Neural progenitor cell (in vitro differentiated cells): ENCODE measurements at regions not wholly inside any gene's neighbourhood (a gene's known extent, or its start where the extent isn't known, plus 50 kb on each side); places are given as distances from the start of the nearest gene placed in this dataset.

Experiments used
- DNase-seq: peaks from one replicate; pipeline ENCODE4 v3.0.0-alpha.2; 2016; ENCODE audit warnings: low spot score
- H2AFZ ChIP-seq: fragments of 200-600 bp; sonication (generic); replicated peaks from 2 replicates; pipeline ENCODE4 v1.6.1; 2016; ENCODE audit warnings: antibody characterized with exemption
- H3F3A ChIP-seq: fragments of 200-600 bp; sonication (generic); 2 replicates; pipeline ENCODE4 v1.6.1; 2016; ENCODE audit warnings: antibody characterized with exemption, low read depth
- H3K27ac ChIP-seq: fragments of 200-600 bp; sonication (generic); 2 replicates; pipeline ENCODE4 v1.5.1; 2016; ENCODE audit warnings: mild to moderate bottlenecking
- H3K27me3 ChIP-seq: fragments of 200-600 bp; sonication (generic); 2 replicates; pipeline ENCODE4 v1.6.1; 2016; ENCODE audit warnings: mild to moderate bottlenecking, moderate library complexity
- H3K36me3 ChIP-seq: fragments of 200-600 bp; sonication (generic); 2 replicates; pipeline ENCODE4 v1.5.1; 2016
- H3K4me1 ChIP-seq: fragments of 200-600 bp; sonication (generic); 2 replicates; pipeline ENCODE4 v1.6.1; 2016; ENCODE audit warnings: mixed run types
- H3K4me2 ChIP-seq: fragments of 200-600 bp; sonication (generic); 2 replicates; pipeline ENCODE4 v1.6.1; 2016
- H3K4me3 ChIP-seq: fragments of 200-600 bp; sonication (generic); 2 replicates; pipeline ENCODE4 v1.5.1; 2016
- H3K79me2 ChIP-seq: fragments of 200-600 bp; sonication (generic); 2 replicates; pipeline ENCODE4 v1.6.1; 2016; ENCODE audit warnings: low read depth
- H3K9ac ChIP-seq: fragments of 200-600 bp; sonication (generic); 2 replicates; pipeline ENCODE4 v1.6.1; 2016
- H3K9me3 ChIP-seq: fragments of 200-600 bp; sonication (generic); 2 replicates; pipeline ENCODE4 v1.5.1; 2016; ENCODE audit warnings: low read depth
- H4K20me1 ChIP-seq: fragments of 200-600 bp; sonication (generic); 2 replicates; pipeline ENCODE4 v1.6.1; 2016; ENCODE audit warnings: low read depth
- H3K27ac Mint-ChIP-seq: 3 replicates; pipeline ENCODE4 v1.8.0; 2021; ENCODE audit warnings: mixed read lengths
- H3K27me3 Mint-ChIP-seq: 2 replicates; pipeline ENCODE4 v1.8.0; 2022; ENCODE audit warnings: low read depth, mild to moderate bottlenecking, inconsistent platforms, moderate library complexity, mixed read lengths; ENCODE audit not compliant: insufficient read depth
- H3K36me3 Mint-ChIP-seq: 3 replicates; pipeline ENCODE4 v1.8.0; 2021; ENCODE audit warnings: mixed read lengths
- H3K4me1 Mint-ChIP-seq: 3 replicates; pipeline ENCODE4 v1.8.0; 2021; ENCODE audit warnings: mixed read lengths
- H3K4me3 Mint-ChIP-seq: 3 replicates; pipeline ENCODE4 v1.8.0; 2021; ENCODE audit warnings: mild to moderate bottlenecking, moderate library complexity, mixed read lengths
- H3K9me3 Mint-ChIP-seq: 3 replicates; pipeline ENCODE4 v1.8.0; 2020; ENCODE audit warnings: mixed read lengths
- CTCF ChIP-seq: fragments of 200-600 bp; sonication (generic); IDR thresholded peaks from 2 replicates; pipeline ENCODE4 v1.5.1; 2017; ENCODE audit warnings: antibody characterized with exemption, mild to moderate bottlenecking
- EZH2 ChIP-seq: fragments of 200-600 bp; sonication (generic); IDR thresholded peaks from 2 replicates; pipeline ENCODE4 v1.6.1; 2017; ENCODE audit warnings: antibody characterized with exemption, mild to moderate bottlenecking, moderate library complexity
- EZH2phosphoT487 ChIP-seq: fragments of 200-600 bp; sonication (generic); IDR thresholded peaks from 2 replicates; pipeline ENCODE4 v1.6.1; 2017; ENCODE audit warnings: antibody characterized with exemption

GRCh38 chr7:85488406-85488805, 301.6 kb upstream of the SEMA3D start:
- DNase-seq: no peak
- H3K9me3 Mint-ChIP-seq: no peaks in the 10 kb centered on the region
- Histone ChIP-seq H3K9me3 (no peaks in the 10 kb centered on the region), H3K36me3 (no peaks in the 10 kb centered on the region), H2AFZ (no peak overlapping the region), H3K27ac (no peak overlapping the region), H3K9ac (no peak overlapping the region), H3F3A (no peaks in the 10 kb centered on the region), H3K4me3 (no peak overlapping the region), H4K20me1 (no peaks in the 10 kb centered on the region), H3K4me1 (no peaks in the 10 kb centered on the region), H3K4me2 (no peak overlapping the region), H3K79me2 (no peaks in the 10 kb centered on the region), H3K27me3 (no peaks in the 10 kb centered on the region)
- no peak overlapping the region for H3K4me3 Mint-ChIP-seq
- no peak overlapping the region for H3K27ac Mint-ChIP-seq
- H3K4me1 Mint-ChIP-seq: no peaks in the 10 kb centered on the region
- TF ChIP-seq CTCF: no peak
- TF ChIP-seq EZH2phosphoT487: no peak
- TF ChIP-seq EZH2: no peak
- no peaks in the 10 kb centered on the region for H3K36me3 Mint-ChIP-seq
- no peaks in the 10 kb centered on the region for H3K27me3 Mint-ChIP-seq

DNA sequence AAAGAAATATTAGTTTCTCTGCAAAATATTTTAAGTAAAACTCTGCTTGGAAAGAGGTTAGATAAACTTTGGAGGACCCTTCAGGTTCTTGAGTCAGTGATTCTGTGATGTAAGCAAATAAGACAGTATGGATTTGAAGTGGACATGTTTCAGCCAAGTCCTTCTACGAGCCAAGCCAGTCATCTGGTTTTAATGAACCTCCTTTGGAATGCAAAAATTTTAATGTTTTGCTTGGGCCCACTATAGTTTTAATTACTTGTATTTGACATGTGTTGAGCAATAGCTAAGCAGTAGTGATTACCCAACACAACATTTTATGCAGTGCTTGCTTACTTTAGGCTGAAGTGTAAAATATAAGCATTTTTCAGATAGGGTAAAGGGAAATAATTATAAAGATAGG, 296.3 kb upstream of the SEMA3D start:
- Histone ChIP-seq H3K36me3 (no peaks in the 10 kb centered on the region), H3F3A (no peaks in the 10 kb centered on the region), H2AFZ (no peak overlapping the region), H4K20me1 (no peaks in the 10 kb centered on the region), H3K79me2 (no peaks in the 10 kb centered on the region), H3K9ac (no peak overlapping the region), H3K9me3 (no peaks in the 10 kb centered on the region), H3K4me1 (no peaks in the 10 kb centered on the region), H3K27ac (no peak overlapping the region), H3K4me2 (no peak overlapping the region), H3K27me3 (no peaks in the 10 kb centered on the region), H3K4me3 (no peak overlapping the region)
- no peak for TF ChIP-seq EZH2phosphoT487
- TF ChIP-seq CTCF: no peak
- no peak for TF ChIP-seq EZH2
- peaks cover 4% of the 10 kb centered on the region for H3K27me3 Mint-ChIP-seq
- H3K36me3 Mint-ChIP-seq: no peaks in the 10 kb centered on the region
- H3K9me3 Mint-ChIP-seq: no peaks in the 10 kb centered on the region
- no peak for DNase-seq
- no peaks in the 10 kb centered on the region for H3K4me1 Mint-ChIP-seq
- no peak overlapping the region for H3K27ac Mint-ChIP-seq
- no peak overlapping the region for H3K4me3 Mint-ChIP-seq

GRCh38 chr7:85480666-85481065, 293.8 kb upstream of the SEMA3D start:
- Mint-ChIP-seq H3K9me3 (no peaks in the 10 kb centered on the region), H3K4me3 (no peak overlapping the region), H3K27ac (no peak overlapping the region), H3K4me1 (no peaks in the 10 kb centered on the region), H3K36me3 (no peaks in the 10 kb centered on the region), H3K27me3 (peaks cover 4% of the 10 kb centered on the region)
- H2AFZ ChIP-seq: no peak overlapping the region
- no peaks in the 10 kb centered on the region for H4K20me1 ChIP-seq
- no peaks in the 10 kb centered on the region for H3K27me3 ChIP-seq
- H3K4me3 ChIP-seq: no peak overlapping the region
- H3K36me3 ChIP-seq: no peaks in the 10 kb centered on the region
- H3K9me3 ChIP-seq: no peaks in the 10 kb centered on the region
- DNase-seq: no peak
- H3F3A ChIP-seq: no peaks in the 10 kb centered on the region
- no peak overlapping the region for H3K4me2 ChIP-seq
- no peaks in the 10 kb centered on the region for H3K79me2 ChIP-seq
- no peak overlapping the region for H3K9ac ChIP-seq
- H3K4me1 ChIP-seq: no peaks in the 10 kb centered on the region
- H3K27ac ChIP-seq: no peak overlapping the region
- no peak for TF ChIP-seq EZH2phosphoT487
- no peak for TF ChIP-seq EZH2
- TF ChIP-seq CTCF: no peak
